8988T (cell line): ENCODE measurements at regions not wholly inside any gene's neighbourhood (a gene's known extent, or its start where the extent isn't known, plus 50 kb on each side); places are given as distances from the start of the nearest gene placed in this dataset.
"Not testable (repeated sequence)": the region's sequence is repeated elsewhere in the genome, so short reads cannot be mapped to it uniquely, and the experiment has no call there.

Experiments used
- DNase-seq: peaks from one replicate; pipeline ENCODE4 v3.0.0; 2011

- DNase-seq = no peak
These were observed 177.4 kb downstream of the SQOR start for GRCh38 chr15:45812200-45812599.

GRCh38 chr15:45817578-45817977 is 182.7 kb downstream of the SQOR start:
- DNase-seq = not testable (repeated sequence)

GRCh38 chr15:45821390-45821789 is 186.6 kb downstream of the SQOR start:
- DNase-seq = no peak

- not testable (repeated sequence) for DNase-seq
These were observed 188.1 kb downstream of the SQOR start for GRCh38 chr15:45822968-45823367.

- no peak for DNase-seq
These were observed 192.4 kb downstream of the SQOR start for GRCh38 chr15:45827275-45827674.

- DNase-seq = no peak
These were observed 192.9 kb downstream of the SQOR start for GRCh38 chr15:45827766-45828165.

- DNase-seq = no peak
These were observed 194.7 kb downstream of the SQOR start for GRCh38 chr15:45829336-45830153.

- DNase-seq = no peak
These were observed 197.0 kb downstream of the SQOR start for GRCh38 chr15:45831787-45832186.

- DNase-seq = no peak
These were observed 199.8 kb downstream of the SQOR start for GRCh38 chr15:45834622-45835021.

- DNase-seq = no peak
These were observed 207.3 kb downstream of the SQOR start for GRCh38 chr15:45842151-45842550.

- no peak for DNase-seq
These were observed 212.8 kb downstream of the SQOR start for GRCh38 chr15:45847645-45848044.

- DNase-seq = no peak
These were observed 214.3 kb downstream of the SQOR start for GRCh38 chr15:45849136-45849535.

- DNase-seq = no peak
These were observed 219.8 kb downstream of the SQOR start for GRCh38 chr15:45854455-45855202.

- no peak for DNase-seq
These were observed 220.5 kb downstream of the SQOR start for GRCh38 chr15:45855210-45855906.

GRCh38 chr15:45855907-45856579 is 221.2 kb downstream of the SQOR start:
- DNase-seq = no peak

- no peak for DNase-seq
These were observed 222.5 kb downstream of the SQOR start for GRCh38 chr15:45857291-45857690.

- DNase-seq = no peak
These were observed 223.7 kb downstream of the SQOR start for GRCh38 chr15:45858491-45858890.

- no peak for DNase-seq
These were observed 227.2 kb downstream of the SQOR start for GRCh38 chr15:45862034-45862433.

GRCh38 chr15:45863881-45864580 is 229.2 kb downstream of the SQOR start:
- no peak for DNase-seq

GRCh38 chr15:45866616-45867015 is 231.8 kb downstream of the SQOR start:
- DNase-seq = no peak

- no peak for DNase-seq
These were observed 232.5 kb downstream of the SQOR start for GRCh38 chr15:45867281-45867680.

GRCh38 chr15:45868109-45868691 is 233.4 kb downstream of the SQOR start:
- DNase-seq = no peak
